H1 (cell line): ENCODE measurements at regions not wholly inside any gene's neighbourhood (a gene's known extent, or its start where the extent isn't known, plus 50 kb on each side); places are given as distances from the start of the nearest gene placed in this dataset.

Experiments
- SIN3A ChIP-seq, 2 experiments: IDR thresholded peaks in 1 of 2; conservative IDR thresholded peaks in 1 of 2; 2 replicates each; pipeline ENCODE4 v1.6.1; 2011 to 2012; ENCODE audit warnings: low read length in 2 of 2, improper control_type of control experiment in 1 of 2, low read depth in 1 of 2, mild to moderate bottlenecking in 1 of 2

- no peak for TF ChIP-seq SIN3A (conservative IDR thresholded peaks at IDR 0.05 in 1 of 2, IDR thresholded peaks at IDR 0.05 in 1 of 2; ENCODE audit: low read depth in 1 of 2, low read length in 2 of 2)
Measured at GRCh38 chr4:128351502-128351901, 63.9 kb upstream of the PGRMC2 start (continued).
